ENCODE measurements at regions not wholly inside any gene's neighbourhood (a gene's known extent, or its start where the extent isn't known, plus 50 kb on each side); places are given as distances from the start of the nearest gene placed in this dataset.
"Not testable (repeated sequence)": the region's sequence is repeated elsewhere in the genome, so short reads cannot be mapped to it uniquely, and the experiment has no call there.

- not testable (repeated sequence) for DNase-seq (ENCODE audit: low spot score)
Observed at GRCh38 chr5:154588833-154589425, 110.9 kb upstream of the HAND1 start.

DNA sequence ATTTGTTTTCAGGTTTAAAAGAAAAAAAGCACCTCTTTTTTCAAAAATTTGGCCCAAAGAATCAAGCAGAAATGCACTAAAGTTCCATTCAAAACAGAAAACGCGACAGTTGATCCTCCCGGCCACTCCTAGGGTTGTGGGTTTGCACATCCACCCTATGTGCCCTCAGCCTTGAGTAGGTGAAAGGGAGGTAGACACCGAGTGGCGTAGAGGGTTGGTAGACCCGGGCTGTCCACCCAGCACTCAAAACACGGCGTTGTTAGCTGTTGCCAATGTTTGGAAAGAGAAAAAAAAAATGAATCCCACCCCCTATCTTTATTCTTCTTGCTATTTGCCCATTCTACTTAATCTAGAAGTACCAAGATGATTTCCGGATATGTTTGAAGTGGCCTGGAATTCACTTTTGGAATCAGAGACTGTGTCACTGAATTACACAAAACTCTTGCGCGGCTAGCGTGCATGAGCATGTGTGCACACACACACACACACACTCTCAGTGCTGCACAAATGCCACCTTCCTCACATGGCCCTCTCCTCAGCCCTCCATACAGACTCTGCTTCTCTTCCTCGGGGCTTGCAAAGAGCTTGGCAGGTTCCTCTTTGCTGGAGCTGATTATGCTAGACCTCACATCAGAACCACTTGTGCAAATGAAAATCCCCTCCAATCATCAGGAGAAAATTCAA lies 110.2 kb upstream of the HAND1 start:
- DNase-seq (ENCODE audit: low spot score): no peak

DNA sequence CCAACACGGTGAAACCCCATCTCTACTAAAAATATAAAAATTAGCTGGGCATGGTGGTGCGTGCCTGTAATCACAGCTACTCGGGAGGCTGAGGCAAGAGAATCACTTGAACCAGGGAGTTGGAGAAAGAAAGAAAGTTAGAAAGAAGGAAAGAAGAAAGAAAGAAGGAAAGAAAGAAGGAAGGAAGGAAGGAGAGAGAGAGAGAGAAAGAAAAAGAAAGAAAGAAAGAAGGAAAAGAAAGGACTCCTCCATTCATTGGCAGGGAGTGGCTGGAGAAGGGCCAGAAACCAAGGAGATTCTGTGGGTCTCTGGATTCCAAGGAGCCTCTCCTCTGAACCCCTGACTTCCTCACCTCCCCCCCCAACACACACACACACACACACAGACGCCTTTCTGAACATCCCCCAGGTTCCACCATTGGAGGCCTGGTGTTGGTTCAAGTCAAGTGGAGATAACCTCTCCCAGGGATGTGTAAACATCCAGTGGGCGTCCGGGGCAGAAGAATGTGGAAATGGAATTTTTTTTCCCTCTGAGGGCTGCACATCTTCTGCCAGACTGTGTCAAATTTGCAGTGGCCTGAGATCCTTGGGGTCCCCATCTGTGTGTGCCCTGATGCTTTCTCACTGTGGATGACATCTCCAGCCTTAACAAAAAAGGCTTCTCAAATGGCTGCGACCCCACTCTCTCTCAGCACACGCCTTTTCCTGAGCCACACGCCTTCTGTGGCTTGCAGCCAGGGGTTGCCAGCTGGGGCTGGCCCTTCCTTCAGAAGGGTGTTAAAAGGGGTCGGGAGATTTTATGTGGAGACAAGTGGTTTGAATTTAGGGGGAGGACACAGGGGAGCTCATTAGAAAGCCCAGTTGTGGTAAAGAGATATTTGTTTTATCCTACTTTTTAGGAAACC lies 109.3 kb upstream of the HAND1 start:
- no peak for DNase-seq (ENCODE audit: low spot score)

GRCh38 chr5:154583671-154584177 lies 105.7 kb upstream of the HAND1 start:
- no peak for DNase-seq (ENCODE audit: low spot score)

GRCh38 chr5:154580422-154580821 lies 102.4 kb upstream of the HAND1 start:
- no peak for DNase-seq (ENCODE audit: low spot score)

DNA sequence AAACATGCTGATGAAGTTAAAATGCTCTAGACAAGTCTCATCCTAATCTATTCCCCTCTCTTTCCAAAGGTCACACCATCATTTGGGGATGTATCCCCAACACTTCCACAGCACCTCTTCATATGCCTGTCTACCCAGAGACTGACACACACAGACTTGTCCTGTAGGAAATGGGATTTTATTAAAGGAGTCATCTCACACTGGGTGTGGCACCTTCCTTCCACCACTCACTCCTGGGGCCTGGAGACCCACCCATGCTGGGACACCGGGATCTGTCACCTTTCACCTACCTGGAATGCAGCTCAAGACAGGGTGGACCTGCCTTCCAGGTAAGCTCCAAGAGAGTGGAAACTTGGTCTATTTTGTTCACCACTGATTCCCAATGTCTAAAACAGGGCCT lies 99.4 kb upstream of the HAND1 start:
- DNase-seq (ENCODE audit: low spot score): no peak

GRCh38 chr5:154576429-154576806 lies 98.4 kb upstream of the HAND1 start:
- no peak for DNase-seq (ENCODE audit: low spot score)

- no peak for DNase-seq (ENCODE audit: low spot score)
Observed at GRCh38 chr5:154575546-154576428, 97.8 kb upstream of the HAND1 start.

DNA sequence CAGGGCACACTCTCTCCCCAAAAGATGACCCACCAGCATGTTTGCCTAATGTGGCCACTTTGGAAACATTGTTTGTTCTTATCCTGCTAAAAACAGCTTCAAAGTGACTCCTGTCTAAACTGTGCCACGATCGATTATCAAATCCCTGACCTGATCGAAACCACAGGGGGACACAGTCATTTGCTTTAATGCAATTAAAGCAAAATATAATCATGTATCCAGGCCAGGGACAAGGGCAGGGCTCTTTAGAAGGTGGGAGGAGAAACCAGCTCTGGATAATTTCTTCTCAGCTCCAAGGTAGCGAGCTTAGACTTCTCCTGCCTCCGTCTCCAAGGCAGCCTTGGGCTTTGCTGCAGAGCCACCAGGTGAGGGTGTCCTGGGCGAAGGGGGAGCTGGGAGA lies 95.0 kb upstream of the HAND1 start:
- DNase-seq (ENCODE audit: low spot score): no peak

GRCh38 chr5:154571325-154572035 lies 93.5 kb upstream of the HAND1 start:
- DNase-seq (ENCODE audit: low spot score): no peak

- DNase-seq (ENCODE audit: low spot score): no peak
Observed at GRCh38 chr5:154570572-154571324, 92.7 kb upstream of the HAND1 start.

DNA sequence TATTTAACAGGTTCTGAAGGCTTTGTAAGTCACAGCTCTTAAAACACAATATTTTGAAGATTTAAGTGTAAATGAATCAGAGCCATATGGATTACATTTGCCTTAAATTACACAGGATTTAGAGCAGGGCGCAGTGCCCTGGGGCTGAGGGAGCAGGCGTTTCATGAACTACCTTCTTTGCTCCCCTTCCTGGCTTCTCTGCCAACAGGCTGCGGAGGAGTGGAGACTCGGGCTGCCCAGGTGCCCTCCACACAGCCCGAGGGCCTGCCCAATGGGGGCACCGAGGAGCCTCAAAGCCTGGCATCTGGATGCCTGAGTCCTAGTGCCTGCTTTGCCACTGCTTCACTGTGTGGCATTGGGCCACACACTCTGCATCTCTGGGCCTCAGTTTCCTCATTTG lies 90.6 kb upstream of the HAND1 start:
- no peak for DNase-seq (ENCODE audit: low spot score)

DNA sequence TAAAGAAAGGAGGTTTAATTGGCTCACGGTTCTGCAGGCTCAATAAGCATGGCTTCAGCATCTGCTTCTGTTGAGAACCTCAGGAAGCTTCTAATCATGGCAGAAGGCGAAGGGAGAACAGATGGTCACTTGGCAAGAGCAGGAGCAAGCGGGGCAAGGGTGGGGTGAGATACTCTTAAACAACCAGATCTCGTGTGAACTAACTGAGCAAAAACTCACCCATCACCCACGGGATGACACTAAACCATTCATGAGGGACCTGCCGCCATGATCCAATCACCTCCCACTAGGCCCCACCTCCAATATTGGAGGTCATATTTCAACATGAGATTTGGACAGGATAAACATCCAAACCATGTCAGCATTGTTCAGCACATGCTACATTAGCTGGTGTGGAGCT lies 89.1 kb upstream of the HAND1 start:
- DNase-seq (ENCODE audit: low spot score): no peak

DNA sequence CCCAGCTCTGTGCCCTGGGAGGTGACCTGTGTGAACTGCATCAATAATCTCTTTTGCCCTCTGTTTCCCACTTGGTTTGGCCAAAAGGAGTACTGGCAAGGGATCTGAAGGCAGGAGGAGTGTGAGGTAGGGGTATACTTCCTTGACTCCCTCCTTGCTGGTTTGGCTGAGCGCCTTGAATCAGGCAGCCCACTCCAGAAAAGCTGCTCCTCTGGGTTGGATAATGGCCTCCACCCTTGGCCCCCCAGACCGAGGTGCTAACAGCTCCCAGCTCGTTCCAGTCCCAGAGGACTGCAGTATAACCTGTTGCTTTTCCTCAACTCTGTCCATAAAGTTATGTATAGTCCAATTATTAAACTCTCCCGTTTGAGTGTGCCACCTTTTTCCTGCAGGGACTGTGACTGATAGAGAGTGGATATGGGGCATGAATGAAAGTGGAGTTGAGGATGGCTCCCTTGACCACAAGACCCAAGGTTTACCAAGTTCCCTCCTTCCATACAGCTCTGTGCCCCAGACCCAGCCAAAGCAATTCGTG lies 88.2 kb upstream of the HAND1 start:
- DNase-seq (ENCODE audit: low spot score): no peak

GRCh38 chr5:154565123-154565522 lies 87.1 kb upstream of the HAND1 start:
- DNase-seq (ENCODE audit: low spot score): no peak

DNA sequence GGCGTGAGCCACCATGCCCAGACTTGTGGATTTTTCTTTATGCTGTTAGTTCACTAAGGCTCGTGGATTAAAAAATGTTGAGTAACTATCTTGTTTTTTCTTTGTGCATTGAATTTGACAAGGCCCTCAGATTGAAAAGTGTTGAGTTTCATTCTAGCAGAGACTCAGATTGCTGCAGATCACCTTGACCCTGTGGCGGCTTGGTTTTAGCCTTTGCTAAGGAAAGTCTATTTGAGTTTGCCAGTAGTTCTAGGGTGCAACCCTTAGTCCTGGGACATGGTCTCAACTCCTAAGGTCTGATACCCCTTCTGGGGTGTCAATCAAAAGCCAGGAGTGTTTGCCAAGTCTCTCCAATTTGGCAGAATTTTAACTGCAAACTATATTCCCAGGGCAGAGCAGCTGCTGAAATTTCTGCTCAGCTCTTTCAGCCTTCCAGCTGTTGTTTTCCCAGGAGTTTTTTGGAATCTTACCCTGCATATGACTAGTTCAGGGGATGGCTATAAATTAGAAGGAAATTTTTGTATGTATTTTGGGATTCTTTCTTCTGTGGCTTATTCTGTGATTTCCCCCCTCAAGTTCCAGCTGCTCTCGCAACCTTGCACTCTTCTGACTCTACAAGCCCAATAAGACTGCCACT lies 84.3 kb upstream of the HAND1 start:
- no peak for DNase-seq (ENCODE audit: low spot score)

GRCh38 chr5:154559398-154560276 lies 81.6 kb upstream of the HAND1 start:
- DNase-seq (ENCODE audit: low spot score): no peak

- no peak for DNase-seq (ENCODE audit: low spot score)
Observed at GRCh38 chr5:154557548-154557947, 79.5 kb upstream of the HAND1 start.

DNA sequence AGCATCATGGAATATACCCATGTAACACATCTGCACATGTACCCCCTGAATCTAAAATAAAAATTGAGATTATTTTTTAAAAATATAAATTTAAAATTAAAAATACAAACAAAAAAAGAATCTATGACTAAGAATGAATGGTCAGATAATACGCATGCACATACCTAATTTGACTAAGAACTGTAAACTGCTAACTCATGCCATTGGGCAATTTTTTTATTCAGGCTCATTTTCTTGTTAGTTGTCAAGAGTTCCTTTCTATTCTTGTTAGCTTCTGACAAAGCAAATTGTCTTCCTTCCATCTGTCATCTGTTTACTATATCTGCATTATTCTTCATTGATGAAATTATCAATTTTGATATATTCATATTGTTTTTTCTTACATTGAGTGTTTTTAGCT lies 69.5 kb upstream of the HAND1 start:
- DNase-seq (ENCODE audit: low spot score): no peak

Data from left forelimb (tissue), 1 donor.